Dendritic cell treated with granulocyte-macrophage colony-stimulating factor and Interleukin-4, amounts not matched to agents 40 ng/mL and 50 ng/mL, for 4 days (primary cell): ENCODE measurements at regions not wholly inside any gene's neighbourhood (a gene's known extent, or its start where the extent isn't known, plus 50 kb on each side); places are given as distances from the start of the nearest gene placed in this dataset.
"Not testable (repeated sequence)": the region's sequence is repeated elsewhere in the genome, so short reads cannot be mapped to it uniquely, and the experiment has no call there.

Experiments
- H3K27ac Mint-ChIP-seq: one replicate; pipeline ENCODE4 v1.8.0; 2022; ENCODE audit warnings: mild to moderate bottlenecking, mixed read lengths
- H3K27me3 Mint-ChIP-seq: one replicate; pipeline ENCODE4 v1.8.0; 2022; ENCODE audit warnings: mild to moderate bottlenecking, mixed read lengths
- H3K36me3 Mint-ChIP-seq: one replicate; pipeline ENCODE4 v1.8.0; 2022; ENCODE audit warnings: low read depth, mixed read lengths
- H3K4me1 Mint-ChIP-seq: one replicate; pipeline ENCODE4 v1.8.0; 2022; ENCODE audit warnings: low read depth, mixed read lengths
- H3K4me3 Mint-ChIP-seq: one replicate; pipeline ENCODE4 v1.8.0; 2022; ENCODE audit warnings: mild to moderate bottlenecking, moderate library complexity, mixed read lengths
- H3K9me3 Mint-ChIP-seq: one replicate; pipeline ENCODE4 v1.8.0; 2022; ENCODE audit warnings: mixed read lengths
- intact Hi-C: fragments of 100-400 bp; cut with micrococcal nuclease; formaldehyde crosslinking; loops from one replicate; pipeline ENCODE4 v1.15.0; 2022

- peaks cover 55% of the 10 kb centered on the region for H3K9me3 Mint-ChIP-seq
- H3K4me3 Mint-ChIP-seq, H3K36me3 Mint-ChIP-seq, intact Hi-C loops, H3K27me3 Mint-ChIP-seq, H3K27ac Mint-ChIP-seq, H3K4me1 Mint-ChIP-seq: not testable (repeated sequence)
Observed at GRCh38 chr1:191448279-191448678, 710.0 kb upstream of the RGS18 start.

DNA sequence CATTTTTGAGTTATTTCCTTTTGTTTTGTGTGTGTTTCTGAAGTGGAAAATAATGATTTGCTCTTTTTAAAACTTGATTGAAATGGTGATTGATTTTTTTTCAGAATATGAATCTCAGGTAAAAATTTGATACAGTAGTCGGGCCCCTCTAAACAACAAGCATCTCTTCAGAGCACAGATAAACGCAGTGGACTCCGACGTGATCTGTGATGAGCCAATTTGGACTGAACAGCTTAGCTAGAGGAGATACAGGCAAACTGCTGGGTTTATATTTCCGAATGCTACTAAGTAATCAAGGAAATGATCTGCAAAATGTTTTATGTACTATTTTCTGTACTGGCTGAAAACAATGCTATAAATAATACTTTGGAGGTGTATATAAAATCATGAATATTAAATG, 705.7 kb upstream of the RGS18 start:
- intact Hi-C loops: no loop called here
- no peaks in the 10 kb centered on the region for H3K36me3 Mint-ChIP-seq
- H3K4me1 Mint-ChIP-seq: no peaks in the 10 kb centered on the region
- peaks cover 32% of the 10 kb centered on the region for H3K9me3 Mint-ChIP-seq
- no peak overlapping the region for H3K27ac Mint-ChIP-seq
- H3K4me3 Mint-ChIP-seq: no peak overlapping the region
- H3K27me3 Mint-ChIP-seq: no peaks in the 10 kb centered on the region

DNA sequence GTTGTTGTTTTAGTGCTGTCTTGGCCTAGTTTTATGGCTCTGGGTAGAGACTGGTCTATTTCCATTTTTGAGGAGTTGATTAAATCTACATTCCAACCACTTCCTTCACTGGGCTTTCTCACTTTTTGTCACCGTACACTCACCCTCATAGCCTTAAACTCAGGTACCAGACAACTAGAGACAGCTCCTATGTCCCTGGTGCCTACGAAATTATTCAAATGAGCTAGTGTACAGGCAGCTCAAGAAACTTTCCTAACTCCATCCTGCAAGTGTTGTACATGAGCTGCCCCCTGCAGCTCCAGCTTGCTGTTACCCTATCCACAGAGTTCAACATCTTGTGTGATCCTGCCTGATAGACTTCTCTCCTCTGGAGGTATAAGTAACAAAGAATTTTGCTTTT, 704.8 kb upstream of the RGS18 start:
- Mint-ChIP-seq H3K4me3 (no peak overlapping the region), H3K4me1 (no peaks in the 10 kb centered on the region), H3K9me3 (peaks cover 26% of the 10 kb centered on the region), H3K27me3 (no peaks in the 10 kb centered on the region), H3K27ac (no peak overlapping the region), H3K36me3 (no peaks in the 10 kb centered on the region)
- intact Hi-C loops: no loop called here

- no peaks in the 10 kb centered on the region for H3K4me1 Mint-ChIP-seq
- intact Hi-C loops: no loop called here
Observed at GRCh38 chr1:191457889-191458288, 700.4 kb upstream of the RGS18 start.

DNA sequence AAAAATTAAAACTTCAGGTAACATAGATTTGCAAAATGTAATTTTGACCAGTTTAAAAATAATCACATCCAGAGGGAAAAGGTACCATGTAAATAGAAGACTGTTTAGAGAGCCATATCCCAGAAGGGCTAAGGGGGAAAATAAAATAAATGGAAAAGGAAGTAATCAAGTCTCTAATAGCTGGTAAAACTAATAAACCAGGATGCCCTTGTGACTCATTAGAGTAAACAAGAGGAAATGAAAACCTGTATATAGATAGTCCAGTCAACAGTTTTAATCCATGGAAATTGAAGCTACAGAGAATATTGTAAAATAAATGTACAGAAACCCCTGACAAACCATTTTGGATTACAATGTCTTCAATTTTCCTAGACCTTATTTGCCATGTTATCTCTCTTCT, 698.0 kb upstream of the RGS18 start:
- Mint-ChIP-seq H3K36me3 (no peaks in the 10 kb centered on the region), H3K9me3 (peaks cover 21% of the 10 kb centered on the region), H3K27me3 (no peaks in the 10 kb centered on the region), H3K4me1 (no peaks in the 10 kb centered on the region), H3K4me3 (no peak overlapping the region), H3K27ac (no peak overlapping the region)
- intact Hi-C loops: no loop called here

More at GRCh38 chr1:191457889-191458288, 700.4 kb upstream of the RGS18 start:
- Mint-ChIP-seq H3K27me3 (no peaks in the 10 kb centered on the region), H3K4me3 (no peak overlapping the region), H3K27ac (no peak overlapping the region), H3K36me3 (no peaks in the 10 kb centered on the region), H3K9me3 (peaks cover 20% of the 10 kb centered on the region)

GRCh38 chr1:191483988-191484387, 674.3 kb upstream of the RGS18 start:
- H3K27ac Mint-ChIP-seq: no peak overlapping the region
- peaks cover 23% of the 10 kb centered on the region for H3K9me3 Mint-ChIP-seq
- no peaks in the 10 kb centered on the region for H3K36me3 Mint-ChIP-seq
- H3K4me3 Mint-ChIP-seq: no peak overlapping the region
- intact Hi-C loops: no loop called here
- no peaks in the 10 kb centered on the region for H3K27me3 Mint-ChIP-seq
- H3K4me1 Mint-ChIP-seq: no peaks in the 10 kb centered on the region

- Mint-ChIP-seq H3K9me3 (peaks cover 47% of the 10 kb centered on the region), H3K4me1 (no peaks in the 10 kb centered on the region), H3K27me3 (no peaks in the 10 kb centered on the region), H3K36me3 (no peaks in the 10 kb centered on the region), H3K4me3 (no peak overlapping the region), H3K27ac (no peak overlapping the region)
- intact Hi-C loops: no loop called here
Observed at GRCh38 chr1:191490303-191490702, 668.0 kb upstream of the RGS18 start.

DNA sequence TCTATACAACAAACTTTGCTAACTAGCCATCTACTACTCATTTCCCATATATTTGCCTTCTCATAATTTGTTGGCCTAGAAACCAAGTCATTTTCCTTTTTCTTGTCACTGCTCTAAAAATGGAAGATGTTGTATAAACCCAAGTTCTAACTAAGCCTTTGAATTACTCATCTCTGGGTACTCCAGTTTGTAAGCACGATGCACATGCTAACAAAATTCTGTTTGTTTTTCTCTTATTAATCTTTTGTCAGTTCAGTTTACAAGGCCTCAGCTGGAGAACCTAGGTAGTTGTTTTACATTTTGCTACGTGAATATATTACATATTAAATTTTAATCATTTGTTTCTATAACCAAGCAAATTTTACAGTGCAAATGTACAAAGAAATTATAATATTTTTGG, 663.2 kb upstream of the RGS18 start:
- Mint-ChIP-seq H3K9me3 (peaks cover 36% of the 10 kb centered on the region), H3K4me3 (no peak overlapping the region), H3K4me1 (no peaks in the 10 kb centered on the region), H3K27ac (no peak overlapping the region), H3K27me3 (no peaks in the 10 kb centered on the region), H3K36me3 (no peaks in the 10 kb centered on the region)
- intact Hi-C loops: no loop called here

DNA sequence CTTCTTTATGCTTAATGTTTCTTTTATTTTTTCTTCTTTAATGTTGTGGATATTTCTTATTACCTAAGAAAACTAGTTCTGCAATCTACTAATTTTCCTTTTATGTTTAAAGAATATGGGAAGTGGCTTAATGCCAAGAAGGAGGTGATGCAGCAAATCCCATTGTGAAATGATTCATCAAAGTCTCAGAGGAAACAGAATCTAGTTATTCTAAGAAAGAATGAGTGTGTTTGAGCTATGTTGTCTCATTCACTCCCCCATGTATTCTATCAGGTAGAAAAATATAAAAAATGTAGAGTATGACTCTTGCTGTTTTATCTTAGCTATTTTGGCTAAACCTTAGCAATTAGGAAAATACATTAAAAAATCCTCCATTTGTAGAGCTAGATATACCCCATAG, 659.9 kb upstream of the RGS18 start:
- H3K4me3 Mint-ChIP-seq: no peak overlapping the region
- no peaks in the 10 kb centered on the region for H3K27me3 Mint-ChIP-seq
- no peaks in the 10 kb centered on the region for H3K36me3 Mint-ChIP-seq
- no peaks in the 10 kb centered on the region for H3K4me1 Mint-ChIP-seq
- intact Hi-C loops: no loop called here
- no peak overlapping the region for H3K27ac Mint-ChIP-seq
- H3K9me3 Mint-ChIP-seq: peaks cover 15% of the 10 kb centered on the region

DNA sequence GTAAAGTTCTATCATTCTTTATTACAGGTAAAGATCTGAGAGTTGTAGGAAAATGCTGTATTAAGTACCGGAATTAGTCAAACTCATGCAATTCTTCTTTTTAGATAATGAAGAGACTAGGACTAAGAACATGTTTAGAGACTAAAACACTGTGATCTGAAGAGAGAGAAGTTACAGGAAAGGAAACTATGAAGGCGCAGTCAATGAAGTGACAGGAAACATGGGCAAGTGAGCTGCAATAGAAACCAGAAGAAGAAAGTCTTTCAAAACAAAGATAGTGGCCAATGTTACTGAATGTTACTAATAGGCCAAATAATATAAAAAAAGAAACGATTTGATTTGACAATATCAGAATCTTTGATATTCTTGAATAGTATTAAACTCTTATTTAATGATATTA, 659.4 kb upstream of the RGS18 start:
- Mint-ChIP-seq H3K36me3 (no peaks in the 10 kb centered on the region), H3K4me3 (no peak overlapping the region), H3K4me1 (no peaks in the 10 kb centered on the region), H3K9me3 (peaks cover 15% of the 10 kb centered on the region), H3K27ac (no peak overlapping the region), H3K27me3 (no peaks in the 10 kb centered on the region)
- intact Hi-C loops: no loop called here

DNA sequence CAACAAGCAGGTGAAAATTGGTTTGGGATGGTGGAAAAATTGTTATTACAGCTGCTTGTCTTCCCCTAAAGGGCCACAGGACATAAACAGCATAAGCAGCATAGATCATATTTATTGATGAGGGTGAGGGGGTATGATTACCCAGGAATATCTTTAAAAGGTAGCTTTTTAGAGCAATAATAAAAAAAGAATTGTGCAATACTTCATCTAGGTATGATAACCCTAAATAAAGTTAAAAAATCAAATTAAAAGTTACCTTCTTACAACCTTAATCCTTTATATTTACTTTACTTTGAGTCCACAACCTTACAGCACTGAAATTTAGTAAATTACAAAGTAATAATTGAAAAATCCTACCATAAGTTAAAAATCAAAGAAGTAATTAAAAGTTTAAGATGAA, 653.3 kb upstream of the RGS18 start:
- intact Hi-C loops: no loop called here
- Mint-ChIP-seq H3K27me3 (no peaks in the 10 kb centered on the region), H3K36me3 (no peaks in the 10 kb centered on the region), H3K9me3 (no peaks in the 10 kb centered on the region), H3K27ac (no peak overlapping the region), H3K4me3 (no peak overlapping the region), H3K4me1 (no peaks in the 10 kb centered on the region)

DNA sequence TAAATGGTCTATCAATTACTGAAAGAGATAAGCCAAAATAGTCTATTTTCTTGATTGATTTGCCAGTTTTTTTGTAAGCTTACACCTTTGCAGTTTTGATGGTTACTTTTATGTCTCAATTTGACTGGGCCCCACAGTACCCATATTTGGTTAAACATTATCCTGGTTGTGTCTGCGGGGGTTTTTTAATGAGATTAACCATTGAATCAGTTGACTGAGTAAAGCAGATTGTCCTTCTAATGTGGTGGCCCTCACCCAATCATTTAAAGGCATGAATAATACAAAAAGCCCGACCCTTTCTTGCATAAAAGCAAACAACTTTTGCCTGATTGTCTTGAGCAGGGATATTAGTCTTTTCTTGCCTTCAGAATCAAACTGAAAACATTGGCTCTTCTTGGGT, 650.0 kb upstream of the RGS18 start:
- no peak overlapping the region for H3K4me3 Mint-ChIP-seq
- intact Hi-C loops: no loop called here
- no peaks in the 10 kb centered on the region for H3K36me3 Mint-ChIP-seq
- H3K4me1 Mint-ChIP-seq: no peaks in the 10 kb centered on the region
- H3K27me3 Mint-ChIP-seq: no peaks in the 10 kb centered on the region
- H3K27ac Mint-ChIP-seq: no peak overlapping the region
- H3K9me3 Mint-ChIP-seq: peaks cover 20% of the 10 kb centered on the region

- peaks cover 27% of the 10 kb centered on the region for H3K9me3 Mint-ChIP-seq
- H3K4me1 Mint-ChIP-seq, H3K27me3 Mint-ChIP-seq, intact Hi-C loops, H3K4me3 Mint-ChIP-seq, H3K36me3 Mint-ChIP-seq, H3K27ac Mint-ChIP-seq: not testable (repeated sequence)
Observed at GRCh38 chr1:191511480-191511879, 646.8 kb upstream of the RGS18 start.

DNA sequence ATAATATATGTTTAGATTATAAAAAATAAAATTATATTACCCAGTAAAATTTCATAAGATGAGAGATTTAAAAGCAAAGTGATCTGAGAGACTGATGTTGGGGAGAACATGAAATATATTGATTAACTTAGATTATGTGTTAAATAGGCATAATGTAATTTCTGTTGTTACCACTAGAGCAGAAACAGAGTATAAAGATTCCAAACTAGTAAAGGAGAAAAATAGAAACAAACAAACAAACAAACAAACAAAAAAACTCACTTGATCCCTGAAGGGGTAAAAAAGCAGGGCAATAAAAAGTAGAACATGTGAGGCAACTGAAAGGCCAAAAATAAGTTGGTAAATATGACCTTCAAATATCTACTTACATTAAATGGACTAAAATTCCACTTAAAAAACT, 640.4 kb upstream of the RGS18 start:
- Mint-ChIP-seq H3K9me3 (peaks cover 11% of the 10 kb centered on the region), H3K36me3 (no peaks in the 10 kb centered on the region), H3K27ac (no peak overlapping the region), H3K27me3 (no peaks in the 10 kb centered on the region), H3K4me1 (no peaks in the 10 kb centered on the region), H3K4me3 (no peak overlapping the region)
- intact Hi-C loops: no loop called here

DNA sequence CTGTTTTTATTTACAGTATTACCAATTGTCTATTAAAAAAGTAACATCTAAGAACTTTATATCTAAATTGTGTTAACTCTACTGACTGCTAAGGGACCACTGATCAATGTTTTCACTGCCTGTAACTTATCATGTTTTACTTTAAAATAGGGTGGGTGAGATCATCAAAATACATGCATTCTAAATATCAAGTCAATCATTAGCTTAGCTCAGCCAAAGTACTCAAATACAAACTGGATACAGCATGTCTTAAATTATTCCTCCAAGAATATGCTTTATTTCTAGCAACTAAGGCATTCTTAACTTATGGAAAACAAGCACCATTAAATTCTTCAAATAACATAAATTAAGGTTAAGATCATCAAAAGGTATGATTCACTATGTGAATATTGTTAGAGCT, 638.7 kb upstream of the RGS18 start:
- no peak overlapping the region for H3K4me3 Mint-ChIP-seq
- no peaks in the 10 kb centered on the region for H3K27me3 Mint-ChIP-seq
- peaks cover under 1% of the 10 kb centered on the region for H3K9me3 Mint-ChIP-seq
- no peaks in the 10 kb centered on the region for H3K36me3 Mint-ChIP-seq
- intact Hi-C loops: no loop called here
- H3K27ac Mint-ChIP-seq: no peak overlapping the region
- H3K4me1 Mint-ChIP-seq: no peaks in the 10 kb centered on the region

- H3K36me3 Mint-ChIP-seq: no peaks in the 10 kb centered on the region
- H3K4me3 Mint-ChIP-seq: no peak overlapping the region
- H3K27ac Mint-ChIP-seq: no peak overlapping the region
- H3K27me3 Mint-ChIP-seq: no peaks in the 10 kb centered on the region
- intact Hi-C loops: no loop called here
- H3K4me1 Mint-ChIP-seq: no peaks in the 10 kb centered on the region
- peaks cover 5% of the 10 kb centered on the region for H3K9me3 Mint-ChIP-seq
Observed at GRCh38 chr1:191520345-191520744, 637.9 kb upstream of the RGS18 start.
